CD4-positive, alpha-beta T cell treated with Interleukin-6 for 4 hours (primary cell): ENCODE measurements at regions not wholly inside any gene's neighbourhood (a gene's known extent, or its start where the extent isn't known, plus 50 kb on each side); places are given as distances from the start of the nearest gene placed in this dataset.

Source experiments
- DNase-seq: peaks from one replicate; pipeline ENCODE4 v3.0.0-alpha.2; 2020; ENCODE audit warnings: mixed read lengths

DNA sequence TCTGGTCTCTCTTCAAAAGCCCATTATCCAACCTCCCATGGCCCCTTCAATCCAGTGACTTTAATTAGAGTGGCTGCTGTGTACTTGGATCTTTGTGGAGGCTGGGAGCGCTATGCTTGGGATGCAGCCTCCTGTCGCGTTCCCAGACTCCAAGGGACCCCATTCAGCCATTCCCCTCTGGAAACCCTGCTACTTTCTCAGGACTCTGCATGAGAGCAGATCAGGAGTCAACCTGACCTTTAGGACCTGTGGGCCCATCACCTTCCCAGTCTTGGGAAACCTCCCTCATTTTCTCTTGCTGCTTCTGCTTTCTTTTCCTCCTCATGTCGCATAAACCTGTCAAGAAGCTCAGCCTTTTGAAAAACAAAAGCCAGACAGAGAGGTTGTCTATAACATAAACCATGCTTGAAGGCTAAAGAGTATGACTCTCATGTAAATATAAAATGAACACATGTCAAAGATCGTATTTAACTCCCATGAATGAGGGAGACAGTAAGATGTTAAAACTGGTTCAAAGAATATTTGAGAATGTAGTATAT is 143.1 kb upstream of the PELI1 start:
- DNase-seq: no peak

DNA sequence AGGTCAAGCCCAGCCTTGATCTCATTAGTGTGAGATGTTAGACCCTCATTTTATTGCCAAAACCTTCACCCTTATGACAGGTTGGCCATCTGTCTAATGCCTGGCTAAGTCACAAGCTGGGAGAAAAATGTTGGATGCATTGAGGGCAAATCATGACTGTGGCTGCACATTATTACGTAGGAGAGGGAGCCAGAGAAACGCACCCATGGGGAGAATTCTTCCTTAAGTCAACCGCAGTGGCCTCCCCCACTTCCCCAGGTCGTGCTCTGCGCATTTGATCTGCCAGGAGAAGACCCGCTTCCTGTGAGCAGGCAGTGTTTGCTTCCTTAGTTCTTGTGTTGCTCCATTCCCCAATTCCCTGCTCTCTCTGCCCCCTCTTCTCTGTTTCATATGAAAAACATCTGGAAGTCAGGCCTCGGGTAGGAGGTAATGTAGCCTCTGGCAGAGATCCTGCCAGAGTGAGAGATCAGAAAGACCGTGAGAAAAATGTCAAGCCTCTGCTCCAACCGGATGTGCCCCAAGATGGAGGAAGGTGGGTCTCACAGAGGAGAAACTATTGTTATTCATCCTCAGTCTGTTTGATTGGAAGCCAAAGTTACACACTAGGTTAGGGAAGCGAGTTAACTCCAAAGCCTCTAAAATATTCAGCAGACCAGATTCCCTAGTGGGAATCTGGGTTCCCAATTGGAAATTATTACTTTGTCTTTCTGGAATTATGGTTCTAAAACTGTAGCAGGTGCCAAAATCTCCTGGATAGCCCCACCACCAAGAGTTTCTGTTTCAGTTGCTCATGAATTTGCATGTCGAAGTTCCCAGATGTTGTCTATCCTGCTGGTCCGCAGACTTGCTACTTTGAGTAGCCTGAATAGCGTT is 144.3 kb upstream of the PELI1 start:
- no peak for DNase-seq

DNA sequence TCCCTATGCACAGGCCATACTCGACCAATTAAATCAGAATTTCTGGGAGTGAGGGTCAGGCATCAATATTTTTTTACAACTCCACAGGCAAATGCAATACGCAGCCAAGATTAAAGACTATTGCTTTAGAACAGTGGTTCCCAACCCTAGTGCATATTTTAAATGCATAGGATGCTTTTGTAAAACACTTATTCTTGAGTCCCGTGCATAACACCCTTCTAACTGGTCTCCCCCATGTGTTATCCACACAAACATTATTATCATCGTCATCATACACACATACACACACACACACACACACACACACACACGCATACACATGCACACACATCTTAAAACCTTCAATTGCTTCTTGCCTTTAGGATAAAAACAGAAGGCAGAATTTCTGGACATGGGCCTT is 145.0 kb upstream of the PELI1 start:
- DNase-seq: no peak

DNA sequence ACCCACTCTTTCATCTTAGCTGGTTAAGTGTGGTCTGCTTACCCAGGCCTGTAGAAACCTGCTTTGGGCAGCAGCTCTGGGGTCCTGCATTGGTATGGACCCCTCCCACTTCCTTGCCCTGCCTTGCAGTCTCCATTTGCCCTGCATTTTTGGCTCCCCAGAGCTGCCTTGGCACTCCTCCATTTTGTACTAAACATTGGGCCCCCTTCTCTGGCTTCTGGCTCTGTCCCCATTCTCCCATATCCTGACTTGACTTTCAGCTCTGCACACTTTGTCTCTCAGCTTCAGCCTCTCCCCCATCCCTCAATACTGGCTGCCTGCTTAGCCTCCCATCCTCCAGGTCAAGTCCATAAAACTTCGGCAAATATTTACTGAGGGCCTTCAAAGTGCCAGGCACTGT is 145.5 kb upstream of the PELI1 start:
- no peak for DNase-seq

DNA sequence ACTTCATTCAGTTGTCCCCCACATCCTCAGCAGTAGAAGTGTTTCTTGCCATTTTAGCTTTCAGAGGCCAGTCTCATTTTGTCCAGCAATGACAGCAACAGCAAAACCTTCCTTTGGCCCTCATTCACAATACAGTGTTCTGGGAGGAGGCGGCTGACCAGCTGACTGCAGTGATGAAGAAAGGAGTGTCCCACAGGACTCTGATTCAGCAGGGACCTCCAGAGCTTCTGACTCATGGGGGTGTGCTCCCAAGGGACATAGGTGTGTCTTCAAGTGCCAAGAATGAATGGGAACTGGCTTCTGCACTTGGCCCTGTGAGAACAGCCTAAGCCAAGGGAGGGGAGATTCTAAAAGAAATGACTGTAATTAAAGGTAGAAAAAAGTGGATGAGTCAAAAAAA is 147.0 kb upstream of the PELI1 start:
- DNase-seq: no peak

DNA sequence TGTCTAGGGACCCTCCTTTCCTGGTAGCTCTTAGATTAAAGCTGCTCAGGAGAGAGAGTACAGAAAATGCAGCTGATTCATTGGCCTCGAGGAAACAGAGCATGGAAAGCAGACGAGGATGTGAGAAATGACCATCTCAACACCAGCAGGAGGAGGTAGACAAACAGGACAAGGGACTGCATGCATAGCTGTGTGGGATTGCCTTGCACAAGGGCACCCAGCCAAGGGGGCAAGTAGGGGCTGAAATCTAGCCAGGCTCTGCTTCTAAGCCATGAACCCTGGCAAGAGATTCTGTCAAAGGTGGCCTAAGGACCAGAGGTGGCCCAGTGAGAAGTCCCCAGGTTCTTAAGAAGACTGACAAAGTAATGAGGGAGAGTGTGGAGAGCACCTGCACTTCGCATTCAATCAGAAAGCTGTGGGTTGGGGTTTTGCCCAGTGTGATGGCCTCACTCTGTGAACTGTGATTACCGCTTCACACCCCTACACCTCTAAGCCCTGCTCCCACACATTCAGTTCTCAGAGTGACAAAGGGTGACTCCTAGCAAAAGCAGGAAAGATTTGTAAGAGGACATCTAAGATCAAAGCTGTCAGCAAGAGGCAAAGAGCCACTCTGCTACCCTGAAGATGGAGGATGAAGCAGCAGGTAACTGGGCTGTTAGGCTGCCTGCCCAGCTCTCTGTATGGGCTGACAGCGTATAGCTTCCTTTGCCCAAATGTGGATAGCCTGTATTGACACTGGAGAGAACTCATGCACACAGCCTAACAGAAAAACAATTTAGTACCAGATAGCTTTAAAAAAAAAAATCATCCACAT is 151.3 kb upstream of the PELI1 start:
- no peak for DNase-seq

DNA sequence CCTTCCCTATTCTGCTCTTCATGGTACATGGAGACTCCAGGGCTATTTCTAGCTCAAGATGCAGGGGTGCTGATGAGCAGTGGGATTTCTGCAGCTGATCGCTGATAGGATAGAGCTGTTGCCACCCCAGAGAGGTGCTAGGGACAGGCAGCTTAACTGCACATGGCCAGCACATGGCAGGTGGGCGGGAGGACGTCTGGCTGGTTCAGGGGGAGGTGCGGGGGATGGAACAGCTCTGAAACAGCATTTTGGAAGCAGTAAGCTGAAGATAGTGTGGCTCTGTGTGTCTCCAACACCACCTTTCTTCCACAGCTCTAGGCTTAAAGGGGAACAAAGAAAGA is 151.9 kb upstream of the PELI1 start:
- DNase-seq: no peak

DNA sequence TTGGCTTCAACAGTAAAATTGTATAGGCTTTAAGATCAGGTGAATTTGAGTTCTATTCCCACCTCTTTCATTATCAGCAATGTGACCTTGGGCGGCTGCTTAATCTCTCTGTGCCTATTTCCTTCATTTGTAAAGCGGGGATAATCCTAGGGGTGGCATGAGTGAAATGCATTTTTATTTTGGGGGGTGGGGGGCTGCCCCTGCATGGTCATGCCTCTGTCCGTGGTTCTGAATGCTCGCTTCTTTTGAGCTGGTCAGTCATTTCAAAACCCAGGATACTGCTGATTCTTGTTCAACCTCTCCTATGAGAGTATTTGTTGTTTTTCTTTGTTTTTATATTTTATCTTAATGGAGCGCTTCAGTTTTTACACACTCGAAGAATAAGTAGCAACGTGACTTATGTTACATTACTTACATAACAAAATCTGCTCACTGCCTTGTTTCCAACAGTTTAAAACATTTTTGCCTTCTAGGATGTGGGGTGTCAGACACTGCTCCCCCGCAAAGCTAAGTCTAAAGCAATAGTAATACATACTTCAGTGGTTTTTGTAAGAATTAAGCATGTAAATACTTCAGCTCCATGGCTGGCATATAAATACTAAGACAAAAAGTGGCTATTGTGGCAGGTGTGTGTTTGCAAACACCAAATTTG is 152.6 kb upstream of the PELI1 start:
- DNase-seq: no peak

DNA sequence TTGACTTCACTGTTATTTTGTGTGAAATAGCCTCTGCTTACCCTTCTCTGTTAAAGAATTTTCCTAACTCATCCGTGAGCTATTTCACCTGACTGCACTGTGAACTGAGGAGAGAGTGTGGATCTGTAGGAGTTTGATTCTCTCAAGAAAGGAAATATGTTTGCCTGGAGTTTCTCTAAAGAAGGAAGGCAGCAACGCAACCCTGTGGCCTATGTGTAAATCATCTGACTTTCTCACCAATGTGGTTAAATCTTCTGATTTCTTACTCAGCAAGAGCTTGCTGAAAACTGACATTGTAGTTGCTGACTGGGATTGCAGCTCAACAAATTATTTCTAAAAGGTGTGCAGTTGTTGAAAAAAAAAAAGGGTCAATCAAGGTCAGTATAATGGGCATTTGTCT is 153.9 kb upstream of the PELI1 start:
- DNase-seq: no peak

DNA sequence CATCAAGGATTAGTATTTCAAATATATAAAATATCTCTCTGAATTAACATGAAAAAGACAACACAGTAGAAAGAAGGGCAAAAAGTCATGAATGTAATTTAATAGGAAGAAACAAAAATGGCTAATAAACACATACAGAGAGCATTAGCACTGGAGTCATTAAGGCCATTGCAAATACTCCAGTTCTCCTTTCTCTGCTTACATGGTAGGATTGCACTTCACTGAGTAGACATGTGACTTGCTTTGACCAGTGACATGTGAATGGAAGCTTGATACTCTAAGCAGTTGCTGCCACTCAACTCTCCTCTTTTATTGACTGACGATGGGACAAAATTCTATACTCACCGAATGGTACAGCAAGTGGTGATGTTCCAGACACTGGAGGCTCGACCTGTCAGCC is 153.9 kb upstream of the LGALSL start:
- no peak for DNase-seq

DNA sequence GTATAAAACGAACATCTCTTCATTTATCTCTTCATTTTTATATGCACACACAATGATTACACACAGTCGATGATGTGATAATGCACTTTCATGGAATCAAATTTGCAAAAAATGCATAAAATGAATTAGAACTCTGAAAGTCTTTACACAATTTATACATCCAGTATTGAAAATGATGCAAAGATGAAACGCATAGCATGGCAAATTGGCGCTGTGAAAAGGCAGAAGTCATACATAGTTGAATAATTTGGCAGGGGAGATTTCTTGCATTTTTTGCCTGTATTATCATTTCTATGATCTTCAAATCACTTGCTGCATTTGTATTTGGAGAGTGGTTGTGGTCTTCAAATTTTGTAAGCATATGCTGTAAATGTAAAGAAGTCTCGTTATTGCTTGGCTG is 150.7 kb upstream of the LGALSL start:
- DNase-seq: no peak

DNA sequence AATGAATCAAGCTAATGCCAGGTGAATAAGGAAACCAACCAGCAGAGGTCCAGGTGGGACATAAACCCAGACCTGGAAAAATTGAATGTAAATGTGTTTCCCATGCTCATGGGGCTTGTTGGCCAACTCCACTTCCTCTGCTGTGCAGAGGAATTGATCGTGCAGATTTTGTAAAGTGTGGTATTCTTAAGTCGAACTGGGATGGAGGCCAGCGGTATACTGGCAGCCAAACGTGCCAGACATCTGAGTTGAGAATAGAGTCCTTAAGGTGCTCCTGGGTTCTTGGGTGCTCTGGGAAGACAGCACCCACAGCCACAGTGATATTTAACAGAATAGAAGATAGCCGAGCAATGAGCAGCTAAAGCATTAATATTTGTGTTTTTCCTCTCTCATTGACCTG is 146.5 kb upstream of the LGALSL start:
- DNase-seq: no peak

DNA sequence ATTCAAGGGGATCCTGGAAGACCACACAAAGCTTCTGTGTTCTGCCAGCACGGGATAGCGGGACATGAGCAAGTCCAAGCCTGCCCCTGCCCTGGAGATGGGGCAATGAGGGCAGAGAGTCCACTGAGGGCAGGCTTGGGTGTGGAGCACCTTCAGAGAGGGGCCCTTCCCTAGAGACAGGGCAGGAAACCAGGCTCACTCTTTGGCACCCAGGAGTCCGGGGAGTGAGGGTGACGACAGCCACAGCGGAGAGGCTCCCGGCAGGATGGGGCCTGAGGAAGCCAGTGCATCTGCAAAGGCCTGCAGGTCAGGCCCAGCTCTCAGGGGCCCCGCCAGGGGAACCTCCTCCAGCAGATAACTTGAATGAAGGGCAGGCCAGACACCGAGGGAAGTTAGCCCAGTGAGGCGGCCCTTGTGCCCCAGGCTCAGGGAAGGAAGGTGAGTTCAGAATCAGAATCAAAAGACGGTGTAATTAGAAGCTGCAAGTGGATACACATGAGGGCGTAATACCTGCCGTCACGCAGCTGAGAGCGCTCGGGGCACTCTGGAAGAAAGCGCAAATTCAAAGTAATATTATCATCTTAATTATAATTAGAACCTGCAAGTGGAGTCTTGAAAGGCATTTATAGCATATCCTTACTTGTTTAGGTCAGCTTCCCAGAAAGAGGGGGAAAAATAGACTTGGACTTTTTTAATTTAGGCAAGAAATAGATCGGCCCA is 142.6 kb upstream of the LGALSL start:
- DNase-seq: no peak

DNA sequence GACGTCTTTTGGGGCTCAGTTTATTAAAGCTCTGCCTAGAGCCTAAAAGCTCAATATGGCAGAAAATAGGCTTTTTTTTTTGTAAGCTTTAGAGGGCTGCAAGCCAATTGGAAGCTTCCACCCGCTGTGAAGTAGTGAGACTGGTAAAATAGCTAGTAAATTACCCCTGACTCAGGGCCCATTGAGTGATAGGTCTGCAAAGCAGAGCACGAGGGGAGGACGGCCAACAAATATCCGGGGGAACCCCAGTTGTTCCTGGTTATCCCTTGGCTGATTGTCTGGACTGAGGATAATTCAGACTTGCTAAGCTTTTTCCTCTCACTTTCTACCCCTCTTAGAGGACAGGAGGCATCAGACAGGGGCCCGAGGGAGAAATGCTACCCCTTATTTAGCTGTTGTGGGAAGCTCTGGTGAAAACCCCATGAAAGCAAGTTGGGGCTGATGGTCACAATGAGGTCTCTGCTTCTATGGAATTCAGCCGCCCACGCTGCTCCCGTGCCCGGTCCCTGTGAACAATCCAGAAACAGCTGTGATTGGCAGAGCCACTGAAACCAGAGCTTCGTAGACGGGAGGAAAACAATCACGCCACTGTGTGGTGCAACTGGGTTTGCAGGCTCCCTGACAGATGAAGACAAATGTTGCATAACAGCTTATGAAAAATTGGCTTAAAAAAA is 141.9 kb upstream of the LGALSL start:
- peak; percentile 14 for DNase-seq

DNA sequence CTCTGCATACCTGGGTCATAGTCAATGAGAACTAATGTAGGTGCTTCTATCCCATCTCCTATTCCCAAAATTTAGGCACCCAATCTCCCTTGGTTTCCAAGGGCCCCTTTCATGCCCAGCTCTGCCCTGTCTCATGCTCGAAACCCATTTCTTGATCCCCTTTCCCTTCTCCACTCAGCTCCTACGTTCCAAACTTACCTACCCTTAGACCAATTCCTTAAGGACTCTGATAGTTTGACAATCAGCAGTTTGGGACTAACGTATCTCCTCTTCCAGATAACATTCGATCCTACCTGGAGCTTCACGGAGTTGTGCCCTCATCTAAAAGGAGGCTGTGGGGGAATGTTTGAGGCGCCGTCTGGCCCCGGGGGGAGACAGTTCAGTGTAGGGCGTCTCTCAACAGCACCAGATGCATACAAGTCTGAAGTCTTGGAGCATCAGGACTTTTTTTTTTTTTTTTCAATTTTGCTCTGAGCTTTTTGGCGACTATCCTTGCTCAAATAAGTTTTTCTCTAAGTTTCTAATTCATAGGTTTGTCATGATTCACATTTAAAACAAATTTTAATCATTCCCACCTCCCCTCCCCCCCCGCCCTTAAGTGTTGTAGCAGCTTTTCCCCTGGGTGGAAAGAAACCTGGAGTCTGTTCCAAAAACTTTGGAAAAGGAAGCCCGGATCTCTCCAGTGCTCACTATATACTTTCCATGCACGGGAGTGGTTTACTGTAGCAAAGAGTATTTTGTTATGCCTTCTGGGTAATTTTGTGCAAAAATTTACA is 141.2 kb upstream of the LGALSL start:
- no peak for DNase-seq

DNA sequence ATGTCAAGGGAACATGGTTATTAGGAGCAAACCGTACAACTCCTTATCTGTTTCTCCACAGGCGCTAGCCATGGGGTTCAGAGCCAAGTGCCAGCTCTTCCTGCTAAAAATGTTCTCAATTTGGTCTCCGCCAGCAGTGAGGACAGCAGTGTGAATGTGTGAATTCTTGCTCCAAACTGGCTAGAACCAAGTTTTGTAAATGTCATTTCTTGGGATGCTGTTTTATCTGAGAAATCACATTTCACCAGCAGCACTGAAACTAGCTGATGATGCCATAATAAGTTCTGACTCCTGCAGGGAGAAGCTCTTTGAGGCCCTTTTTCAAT is 140.6 kb upstream of the LGALSL start:
- DNase-seq: no peak

DNA sequence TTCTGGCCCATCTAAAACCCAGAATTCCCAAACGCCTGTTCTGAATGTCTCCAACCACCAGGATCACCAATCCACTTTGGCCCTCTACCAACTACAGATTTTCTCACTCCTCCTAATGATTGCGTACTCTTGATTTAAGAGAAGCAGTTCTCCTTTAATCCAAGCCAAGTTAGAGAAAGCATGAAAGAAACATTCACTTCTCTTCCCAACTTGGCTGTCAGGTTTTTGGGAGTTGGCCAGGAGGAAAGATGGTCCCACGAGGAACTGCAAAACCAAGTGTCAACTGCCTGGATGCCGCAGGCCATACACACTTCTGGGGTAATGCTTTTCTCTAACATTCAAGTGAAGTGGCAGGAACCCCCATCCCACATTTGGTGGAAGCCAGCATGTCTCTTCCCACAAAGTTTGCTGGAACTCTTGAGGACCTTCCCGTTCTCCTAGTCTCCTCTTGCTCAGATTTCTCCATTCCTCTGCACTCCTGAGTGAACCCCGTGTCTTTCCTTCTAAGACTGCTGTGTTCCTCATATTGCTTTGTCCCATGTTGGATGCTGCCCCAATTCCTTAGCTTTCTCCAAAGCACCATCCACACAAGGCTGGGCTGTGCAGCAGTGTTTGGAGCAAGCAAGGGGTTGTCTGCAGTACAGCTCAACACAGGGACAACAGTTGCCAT is 138.5 kb upstream of the LGALSL start:
- no peak for DNase-seq

DNA sequence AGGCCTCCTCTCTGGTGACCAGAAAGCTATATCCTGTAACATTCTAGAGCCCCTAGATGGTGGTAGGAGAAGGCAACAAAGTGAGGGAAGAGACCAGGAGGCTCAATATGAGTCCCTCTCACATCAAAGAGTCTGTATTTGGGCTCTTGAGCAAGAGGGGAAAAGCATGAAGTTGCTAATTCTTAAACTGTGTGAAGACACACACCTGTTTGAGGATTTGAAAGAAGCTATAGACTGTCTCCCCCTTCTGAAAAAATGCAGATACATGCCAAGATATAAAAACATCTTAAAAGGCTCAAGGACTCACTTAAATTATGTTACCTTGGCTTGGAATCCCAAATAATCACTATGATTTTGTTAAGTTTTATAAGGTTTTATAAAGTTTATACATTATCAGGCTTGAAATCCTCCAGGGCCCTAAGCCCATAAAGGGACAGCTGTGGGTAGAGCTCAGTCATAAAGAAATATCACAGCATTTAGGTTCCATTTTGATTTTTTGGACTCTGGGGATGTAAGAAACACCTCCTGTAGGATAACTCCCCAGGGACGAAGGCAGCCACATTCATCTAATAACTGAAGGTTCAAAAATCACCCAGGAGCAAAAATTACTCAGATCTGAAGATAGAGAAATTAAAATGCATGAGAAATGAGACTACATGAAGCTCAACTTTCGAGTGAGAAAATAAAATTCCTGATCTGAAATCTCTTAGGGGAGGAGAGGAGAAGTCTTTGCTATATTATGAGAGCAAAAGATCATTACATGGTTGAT is 136.1 kb upstream of the LGALSL start:
- DNase-seq: no peak

DNA sequence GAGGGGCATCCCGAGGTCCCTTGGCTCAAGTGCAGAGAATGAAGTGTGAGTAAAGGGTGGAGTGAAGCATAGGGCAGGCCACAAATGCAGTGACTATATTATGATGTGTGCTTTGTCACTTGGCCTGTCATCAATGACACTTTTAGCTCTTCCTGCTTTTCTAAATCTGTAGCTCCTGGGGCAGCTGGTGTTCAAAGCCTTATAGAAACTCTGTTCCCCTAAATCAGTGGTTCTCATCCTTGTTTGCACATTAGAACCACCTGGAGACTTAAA is 135.6 kb upstream of the LGALSL start:
- DNase-seq: no peak

DNA sequence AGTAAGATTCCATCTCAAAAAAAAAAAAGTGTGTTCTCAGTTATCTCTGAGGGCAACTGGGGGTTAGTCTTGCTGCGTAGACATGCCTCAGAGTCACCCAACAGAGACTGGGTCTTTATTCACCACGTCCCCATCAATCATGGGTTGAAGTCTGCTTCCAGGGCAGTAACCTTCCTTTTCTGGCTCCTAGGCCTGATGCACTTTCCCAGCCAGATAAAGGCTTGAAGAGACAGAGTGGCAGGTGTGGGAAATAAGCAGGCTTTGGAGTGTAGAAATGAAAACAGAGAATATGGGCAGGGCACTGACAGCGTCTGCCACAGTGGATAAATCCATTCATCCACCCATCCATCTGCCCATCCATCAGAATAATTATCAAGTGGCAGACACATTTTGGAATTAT is 134.1 kb upstream of the LGALSL start:
- no peak for DNase-seq

DNA sequence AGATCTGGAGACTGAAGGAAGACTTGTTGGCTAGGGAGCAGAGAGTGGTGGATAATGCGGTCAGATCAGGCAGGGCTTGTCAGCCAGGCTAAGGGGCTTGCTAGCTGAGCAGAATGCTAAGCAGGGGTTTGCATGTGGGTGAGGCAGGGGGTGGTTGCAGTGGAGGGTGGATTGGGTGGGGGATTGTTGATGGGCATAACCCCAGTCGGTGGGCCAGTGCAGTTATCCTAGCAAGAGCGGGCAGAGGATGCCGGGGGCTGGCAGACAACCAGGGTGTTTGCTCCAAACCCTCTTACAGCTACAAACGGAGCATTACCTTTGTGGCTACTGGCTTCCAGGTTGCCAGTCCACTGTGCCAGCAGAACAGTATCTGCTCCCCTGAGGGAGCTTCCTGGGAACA is 131.5 kb upstream of the LGALSL start:
- no peak for DNase-seq
